HEK293 (cell line): ENCODE measurements at regions not wholly inside any gene's neighbourhood (a gene's known extent, or its start where the extent isn't known, plus 50 kb on each side); places are given as distances from the start of the nearest gene placed in this dataset.
A peak's percentile ranks its signal among the peaks of the same experiment; 100 is the strongest.

Experiments used
- CTCF ChIA-PET: fragments of 350-600 bp; formaldehyde crosslinking; extraction: SDS; loops from one replicate; lab custom pipeline; 2021; ENCODE audit warnings: antibody characterized with exemption; lab: Yijun Ruan, JAX
- POLR2A ChIA-PET: fragments of 300-600 bp; formaldehyde crosslinking; extraction: SDS; loops from one replicate; lab custom pipeline; 2020; ENCODE audit warnings: antibody characterized with exemption, inconsistent platforms; lab: Yijun Ruan, JAX
- H3K27ac ChIP-seq: fragments of 200-500 bp; sonication (Bioruptor generic); 2 replicates; pipeline ENCODE4 v1.5.1; 2014; ENCODE audit warnings: low read depth, low read length, control low read depth, inconsistent platforms; ENCODE audit errors: extremely low read depth
- H3K36me3 ChIP-seq, 2 experiments: fragments of 200-500 bp in 1 of 2; sonication (Bioruptor generic) in 1 of 2; 1 replicate in 1 of 2; 2 replicates in 1 of 2; pipeline ENCODE4 v1.5.1; 2014 to 2017; ENCODE audit warnings: inconsistent platforms in 2 of 2, low read length in 2 of 2; ENCODE audit not compliant: control insufficient read depth in 2 of 2, insufficient read depth in 1 of 2
- H3K4me1 ChIP-seq: fragments of 200-500 bp; sonication (Bioruptor generic); 2 replicates; pipeline ENCODE4 v1.5.1; 2014; ENCODE audit warnings: mild to moderate bottlenecking, low read length, inconsistent platforms; ENCODE audit not compliant: control insufficient read depth, insufficient read depth
- H3K4me3 ChIP-seq: 2 replicates; pipeline ENCODE4 v1.5.1; 2011; ENCODE audit warnings: low read depth, mild to moderate bottlenecking, control low read depth, low read length, moderate library complexity
- H3K9me3 ChIP-seq: fragments of 200-500 bp; sonication (Bioruptor generic); 2 replicates; pipeline ENCODE4 v1.5.1; 2014; ENCODE audit warnings: low read depth, low read length, inconsistent platforms; ENCODE audit not compliant: control insufficient read depth, insufficient read depth
- ATF2 ChIP-seq: fragments of 450-650 bp; formaldehyde crosslinking; IDR thresholded peaks from 2 replicates; pipeline ENCODE4 v1.5.1; 2016; ENCODE audit warnings: missing biosample characterization, missing genetic modification characterization, low read depth
- RBAK ChIP-seq: fragments of 450-650 bp; formaldehyde crosslinking; IDR thresholded peaks from 2 replicates; pipeline ENCODE4 v1.5.1; 2016; ENCODE audit warnings: missing biosample characterization, missing genetic modification characterization
- SETDB1 ChIP-seq: IDR thresholded peaks from one replicate; pipeline ENCODE4 v1.6.1; 2017; ENCODE audit warnings: mild to moderate bottlenecking, low read length, moderate library complexity, mixed read lengths; ENCODE audit not compliant: insufficient read length
- ZBTB7A ChIP-seq: fragments of 450-650 bp; formaldehyde crosslinking; IDR thresholded peaks from 2 replicates; pipeline ENCODE4 v1.5.1; 2016; ENCODE audit warnings: low read depth, missing biosample characterization, missing genetic modification characterization
- ZNF132 ChIP-seq: fragments of 450-650 bp; formaldehyde crosslinking; IDR thresholded peaks from 2 replicates; pipeline ENCODE4 v1.5.1; 2017; ENCODE audit warnings: missing biosample characterization, missing genetic modification characterization, borderline replicate concordance
- ZNF133 ChIP-seq: fragments of 450-650 bp; formaldehyde crosslinking; IDR thresholded peaks from 2 replicates; pipeline ENCODE4 v1.5.1; 2016; ENCODE audit warnings: missing biosample characterization, missing genetic modification characterization
- ZNF148 ChIP-seq: fragments of 450-650 bp; formaldehyde crosslinking; IDR thresholded peaks from 2 replicates; pipeline ENCODE4 v1.5.0; 2017; ENCODE audit warnings: missing biosample characterization, missing genetic modification characterization, borderline replicate concordance
- ZNF169 ChIP-seq: fragments of 450-650 bp; formaldehyde crosslinking; IDR thresholded peaks from 2 replicates; pipeline ENCODE4 v1.5.1; 2016; ENCODE audit warnings: missing biosample characterization, missing genetic modification characterization
- ZNF19 ChIP-seq: fragments of 450-650 bp; formaldehyde crosslinking; IDR thresholded peaks from 2 replicates; pipeline ENCODE4; 2016; ENCODE audit warnings: missing biosample characterization, missing genetic modification characterization, low read depth
- ZNF2 ChIP-seq: fragments of 450-650 bp; formaldehyde crosslinking; IDR thresholded peaks from 2 replicates; pipeline ENCODE4 v1.5.1; 2016; ENCODE audit warnings: missing biosample characterization, missing genetic modification characterization
- ZNF311 ChIP-seq: fragments of 450-650 bp; formaldehyde crosslinking; IDR thresholded peaks from 2 replicates; pipeline ENCODE4 v1.5.1; 2017; ENCODE audit warnings: missing biosample characterization, missing genetic modification characterization, borderline replicate concordance
- ZNF692 ChIP-seq: fragments of 450-650 bp; formaldehyde crosslinking; IDR thresholded peaks from 2 replicates; pipeline ENCODE4 v1.5.1; 2016; ENCODE audit warnings: missing biosample characterization, missing genetic modification characterization
- ZNF785 ChIP-seq: fragments of 450-650 bp; formaldehyde crosslinking; IDR thresholded peaks from 2 replicates; pipeline ENCODE4 v1.5.1; 2016; ENCODE audit warnings: missing biosample characterization, missing genetic modification characterization
- ZNF791 ChIP-seq: fragments of 450-650 bp; formaldehyde crosslinking; IDR thresholded peaks from 2 replicates; pipeline ENCODE4 v1.5.1; 2016; ENCODE audit warnings: missing biosample characterization, missing genetic modification characterization
- TF ChIP-seq, protein P1 (sequence below): fragments of 450-650 bp; formaldehyde crosslinking; IDR thresholded peaks from 2 replicates; pipeline ENCODE4 v1.5.1; 2017; ENCODE audit warnings: missing biosample characterization, missing genetic modification characterization
- TF ChIP-seq, protein P2 (sequence below): fragments of 450-650 bp; formaldehyde crosslinking; IDR thresholded peaks from 2 replicates; pipeline ENCODE4 v1.5.1; 2016; ENCODE audit warnings: missing biosample characterization, missing genetic modification characterization

DNA sequence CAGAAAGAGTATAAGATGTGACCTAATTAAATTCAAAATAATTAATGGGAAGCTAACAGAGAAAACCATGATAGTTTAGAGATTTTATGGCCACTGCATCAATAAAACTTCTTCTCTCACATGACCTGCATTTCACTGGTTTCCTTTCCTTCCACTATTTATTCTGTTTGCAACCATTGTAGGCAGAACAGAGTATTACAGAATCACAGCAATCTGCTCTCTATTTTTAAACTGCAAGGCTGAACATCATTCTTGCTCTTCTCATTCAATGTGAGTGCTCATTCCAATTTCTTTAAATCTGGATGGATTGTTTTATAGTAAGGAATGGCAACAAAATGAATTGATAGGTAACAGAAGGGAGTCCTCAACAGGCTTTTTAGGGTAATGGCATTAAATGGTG is 715.5 kb upstream of the RAB6C start:
- ChIA-PET POLR2A (no interaction called here), CTCF (interaction anchor here (0.7 kb wide), 1 partner anchor 444 kb away, joined by 4 read pairs; no protein-coding TSS in a partner anchor)
- no peaks in the 10 kb centered on the region for H3K36me3 ChIP-seq
- H3K9me3 ChIP-seq = no peaks in the 10 kb centered on the region
- no peak overlapping the region for H3K4me3 ChIP-seq
- no peak overlapping the region for H3K27ac ChIP-seq
- no peaks in the 10 kb centered on the region for H3K4me1 ChIP-seq
- no peak for TF ChIP-seq ZNF148 (tag by site-specific recombination)
- no peak for TF ChIP-seq ZBTB7A (tag by site-specific recombination)
- TF ChIP-seq, protein P1, sequence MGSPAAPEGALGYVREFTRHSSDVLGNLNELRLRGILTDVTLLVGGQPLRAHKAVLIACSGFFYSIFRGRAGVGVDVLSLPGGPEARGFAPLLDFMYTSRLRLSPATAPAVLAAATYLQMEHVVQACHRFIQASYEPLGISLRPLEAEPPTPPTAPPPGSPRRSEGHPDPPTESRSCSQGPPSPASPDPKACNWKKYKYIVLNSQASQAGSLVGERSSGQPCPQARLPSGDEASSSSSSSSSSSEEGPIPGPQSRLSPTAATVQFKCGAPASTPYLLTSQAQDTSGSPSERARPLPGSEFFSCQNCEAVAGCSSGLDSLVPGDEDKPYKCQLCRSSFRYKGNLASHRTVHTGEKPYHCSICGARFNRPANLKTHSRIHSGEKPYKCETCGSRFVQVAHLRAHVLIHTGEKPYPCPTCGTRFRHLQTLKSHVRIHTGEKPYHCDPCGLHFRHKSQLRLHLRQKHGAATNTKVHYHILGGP (tag by site-specific recombination) = no peak
- no peak for TF ChIP-seq ZNF169 (tag by site-specific recombination)
- TF ChIP-seq, protein P2, sequence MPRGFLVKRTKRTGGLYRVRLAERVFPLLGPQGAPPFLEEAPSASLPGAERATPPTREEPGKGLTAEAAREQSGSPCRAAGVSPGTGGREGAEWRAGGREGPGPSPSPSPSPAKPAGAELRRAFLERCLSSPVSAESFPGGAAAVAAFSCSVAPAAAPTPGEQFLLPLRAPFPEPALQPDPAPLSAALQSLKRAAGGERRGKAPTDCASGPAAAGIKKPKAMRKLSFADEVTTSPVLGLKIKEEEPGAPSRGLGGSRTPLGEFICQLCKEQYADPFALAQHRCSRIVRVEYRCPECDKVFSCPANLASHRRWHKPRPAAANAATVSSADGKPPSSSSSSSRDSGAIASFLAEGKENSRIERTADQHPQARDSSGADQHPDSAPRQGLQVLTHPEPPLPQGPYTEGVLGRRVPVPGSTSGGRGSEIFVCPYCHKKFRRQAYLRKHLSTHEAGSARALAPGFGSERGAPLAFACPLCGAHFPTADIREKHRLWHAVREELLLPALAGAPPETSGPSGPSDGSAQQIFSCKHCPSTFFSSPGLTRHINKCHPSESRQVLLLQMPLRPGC (tag by site-specific recombination) = no peak
- TF ChIP-seq ATF2 = no peak
- TF ChIP-seq ZNF785 (tag by site-specific recombination) = no peak
- TF ChIP-seq, all 188 proteins: peak for 0

DNA sequence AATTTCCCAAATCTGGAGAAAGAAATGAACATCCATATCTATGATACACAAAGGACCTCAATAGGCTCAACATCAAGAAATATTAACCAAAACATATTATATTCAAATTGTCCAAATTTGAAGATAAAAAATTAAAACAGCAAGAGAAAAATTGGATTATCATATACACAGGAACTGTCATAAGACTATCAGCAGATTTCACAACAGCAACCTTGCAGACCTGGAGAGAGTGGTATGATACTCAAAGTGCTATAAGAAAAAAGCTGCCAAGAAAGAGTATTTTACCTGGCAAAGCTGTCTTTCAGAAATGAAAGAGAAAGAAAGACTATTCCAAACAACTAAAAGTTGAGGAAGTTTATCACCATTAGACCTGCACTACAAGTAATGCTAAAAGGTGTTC is 711.9 kb upstream of the RAB6C start:
- peak; percentile 62 for TF ChIP-seq SETDB1
- peak; percentile 63; the same call in 1 of the 2 replicates for TF ChIP-seq ZNF791 (tag by site-specific recombination)
- no peak for TF ChIP-seq RBAK (tag by site-specific recombination)
- no peak for TF ChIP-seq ZNF311 (tag by site-specific recombination)
- Histone ChIP-seq H3K4me3 (no peak overlapping the region), H3K4me1 (no peaks in the 10 kb centered on the region), H3K9me3 (no peaks in the 10 kb centered on the region), H3K36me3 (no peaks in the 10 kb centered on the region), H3K27ac (no peak overlapping the region)
- ChIA-PET POLR2A (no interaction called here), CTCF (no interaction called here)

DNA sequence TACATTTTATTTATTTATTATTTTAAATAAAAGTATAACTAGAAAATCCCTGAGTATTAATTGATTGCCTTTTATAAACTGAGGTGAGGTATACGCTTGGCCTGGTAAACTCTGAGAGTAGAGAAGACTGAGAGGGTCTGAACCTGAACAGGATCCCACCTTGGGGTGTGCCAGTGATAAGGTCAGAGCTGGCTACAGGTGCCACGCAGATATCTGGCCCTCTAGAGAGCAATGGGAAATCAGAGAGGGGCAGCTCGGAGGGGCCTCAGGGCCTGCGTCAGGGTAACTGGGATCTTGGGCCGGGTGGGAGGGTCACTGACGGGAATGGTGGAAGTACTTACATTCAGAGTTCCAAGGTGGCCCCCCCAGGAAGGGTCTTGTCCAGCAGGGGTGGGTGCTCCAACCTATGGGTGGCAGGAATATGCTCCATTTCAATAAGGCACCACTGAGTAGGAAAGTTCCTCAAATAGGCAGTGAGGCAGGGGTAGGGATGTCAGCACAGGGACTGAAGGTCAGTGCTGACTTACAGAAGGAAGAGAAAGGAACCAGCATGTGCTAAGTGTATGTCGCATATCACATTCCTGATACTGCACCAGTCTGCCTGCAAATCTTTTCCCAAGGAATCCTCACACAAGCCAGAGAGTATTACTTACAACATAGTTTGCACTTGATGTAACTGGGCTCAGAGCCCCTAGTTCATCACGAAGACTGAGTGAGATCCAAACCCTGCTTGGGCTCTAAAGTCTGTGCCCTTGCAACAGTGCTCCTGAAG is 706.0 kb upstream of the RAB6C start:
- ChIA-PET CTCF (no interaction called here), POLR2A (no interaction called here)
- no peaks in the 10 kb centered on the region for H3K4me1 ChIP-seq
- no peak overlapping the region for H3K4me3 ChIP-seq
- H3K36me3 ChIP-seq = no peaks in the 10 kb centered on the region
- TF ChIP-seq ZNF19 (tag by site-specific recombination) (no peak), ZNF132 (tag by site-specific recombination) (no peak), ZNF692 (tag by site-specific recombination) (no peak), ZNF2 (no peak), ZNF133 (tag by site-specific recombination) (no peak)
- H3K27ac ChIP-seq = no peak overlapping the region
- no peaks in the 10 kb centered on the region for H3K9me3 ChIP-seq
